ENCODE measurements at regions not wholly inside any gene's neighbourhood (a gene's known extent, or its start where the extent isn't known, plus 50 kb on each side); places are given as distances from the start of the nearest gene placed in this dataset.
"Not testable (repeated sequence)": the region's sequence is repeated elsewhere in the genome, so short reads cannot be mapped to it uniquely, and the experiment has no call there.

DNA sequence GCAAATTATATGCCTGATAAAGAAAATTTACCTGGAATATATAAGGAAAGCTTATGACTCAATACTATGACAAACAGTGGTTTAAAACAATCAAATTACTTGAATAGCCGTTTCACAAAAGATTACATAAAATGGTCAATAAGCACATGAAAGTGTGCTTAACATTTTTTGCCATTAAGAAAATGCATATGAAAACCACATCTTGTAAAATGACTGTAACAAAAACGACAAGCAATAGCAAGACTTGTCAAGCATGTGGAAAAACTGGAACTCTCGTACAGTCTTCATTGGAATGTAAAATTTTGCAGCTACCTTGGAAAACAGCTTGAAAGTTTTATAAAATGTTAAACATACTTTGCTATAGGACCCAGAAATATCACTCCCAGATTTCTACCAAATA is 1110.3 kb downstream of the NAALADL2 start:
- Histone ChIP-seq H3K4me1 (ENCODE audit: control insufficient read depth, insufficient read depth, low read length, poor library complexity, severe bottlenecking) (no peaks in the 10 kb centered on the region), H3K27ac (ENCODE audit: insufficient read depth, low read length, poor library complexity, severe bottlenecking) (no peak overlapping the region), H3K36me3 (ENCODE audit: control insufficient read depth, insufficient read depth, low read length) (no peaks in the 10 kb centered on the region), H3K27me3 (replicated peaks; ENCODE audit: control insufficient read depth, insufficient read depth, low read length, poor library complexity, severe bottlenecking) (no peaks in the 10 kb centered on the region), H3K9me3 (ENCODE audit: control insufficient read depth, low read length) (no peaks in the 10 kb centered on the region), H3K4me3 (ENCODE audit: insufficient read depth, low read depth, low read length, poor library complexity, severe bottlenecking) (no peak overlapping the region)
- DNase-seq = no peak

DNA sequence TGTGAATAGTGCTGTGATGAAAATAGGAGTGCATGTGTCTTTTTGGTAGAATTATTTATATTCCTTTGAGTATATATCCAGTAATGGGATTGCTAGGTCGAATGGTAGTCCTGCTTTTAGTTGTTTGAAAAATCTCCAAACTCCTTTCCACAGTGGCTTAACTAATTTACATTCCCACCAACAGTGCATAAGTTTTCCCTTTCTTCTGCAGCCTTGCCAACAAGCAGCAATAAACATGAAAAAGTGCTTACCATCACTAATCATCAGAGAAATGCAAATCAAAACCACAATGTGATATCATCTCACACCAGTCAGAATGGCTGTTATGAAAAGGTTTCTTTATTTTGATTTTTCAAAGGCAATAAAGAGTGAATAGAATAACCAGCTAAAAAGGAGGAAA is 1105.9 kb downstream of the NAALADL2 start:
- Histone ChIP-seq H3K4me1 (ENCODE audit: control insufficient read depth, insufficient read depth, low read length, poor library complexity, severe bottlenecking) (no peaks in the 10 kb centered on the region), H3K9me3 (ENCODE audit: control insufficient read depth, low read length) (no peaks in the 10 kb centered on the region), H3K27ac (ENCODE audit: insufficient read depth, low read length, poor library complexity, severe bottlenecking) (no peak overlapping the region), H3K36me3 (ENCODE audit: control insufficient read depth, insufficient read depth, low read length) (no peaks in the 10 kb centered on the region), H3K27me3 (replicated peaks; ENCODE audit: control insufficient read depth, insufficient read depth, low read length, poor library complexity, severe bottlenecking) (no peaks in the 10 kb centered on the region), H3K4me3 (ENCODE audit: insufficient read depth, low read depth, low read length, poor library complexity, severe bottlenecking) (no peak overlapping the region)
- no peak for DNase-seq

- Histone ChIP-seq H3K36me3 (ENCODE audit: control insufficient read depth, insufficient read depth, low read length) (no peaks in the 10 kb centered on the region), H3K27me3 (replicated peaks; ENCODE audit: control insufficient read depth, insufficient read depth, low read length, poor library complexity, severe bottlenecking) (no peaks in the 10 kb centered on the region), H3K9me3 (ENCODE audit: control insufficient read depth, low read length) (no peaks in the 10 kb centered on the region), H3K27ac (ENCODE audit: insufficient read depth, low read length, poor library complexity, severe bottlenecking) (no peak overlapping the region), H3K4me1 (ENCODE audit: control insufficient read depth, insufficient read depth, low read length, poor library complexity, severe bottlenecking) (no peaks in the 10 kb centered on the region), H3K4me3 (ENCODE audit: insufficient read depth, low read depth, low read length, poor library complexity, severe bottlenecking) (no peak overlapping the region)
- DNase-seq = no peak
These were observed 1098.3 kb downstream of the NAALADL2 start for GRCh38 chr3:175957427-175957826.

- Histone ChIP-seq H3K27me3 (replicated peaks; ENCODE audit: control insufficient read depth, insufficient read depth, low read length, poor library complexity, severe bottlenecking) (no peaks in the 10 kb centered on the region), H3K9me3 (ENCODE audit: control insufficient read depth, low read length) (no peaks in the 10 kb centered on the region), H3K36me3 (ENCODE audit: control insufficient read depth, insufficient read depth, low read length) (no peaks in the 10 kb centered on the region), H3K4me1 (ENCODE audit: control insufficient read depth, insufficient read depth, low read length, poor library complexity, severe bottlenecking) (no peaks in the 10 kb centered on the region), H3K4me3 (ENCODE audit: insufficient read depth, low read depth, low read length, poor library complexity, severe bottlenecking) (no peak overlapping the region), H3K27ac (ENCODE audit: insufficient read depth, low read length, poor library complexity, severe bottlenecking) (no peak overlapping the region)
- no peak for DNase-seq
These were observed 1097.8 kb downstream of the NAALADL2 start for GRCh38 chr3:175956964-175957363.

- H3K4me3 ChIP-seq (ENCODE audit: insufficient read depth, low read depth, low read length, poor library complexity, severe bottlenecking) = no peak overlapping the region
These were observed 1092.0 kb downstream of the NAALADL2 start for GRCh38 chr3:175951047-175951694.

GRCh38 chr3:175948041-175948440 is 1088.9 kb downstream of the NAALADL2 start:
- no peaks in the 10 kb centered on the region for H3K4me1 ChIP-seq (ENCODE audit: control insufficient read depth, insufficient read depth, low read length, poor library complexity, severe bottlenecking)
- no peaks in the 10 kb centered on the region for H3K36me3 ChIP-seq (ENCODE audit: control insufficient read depth, insufficient read depth, low read length)
- no peak overlapping the region for H3K27ac ChIP-seq (ENCODE audit: insufficient read depth, low read length, poor library complexity, severe bottlenecking)
- no peak for DNase-seq
- H3K4me3 ChIP-seq (ENCODE audit: insufficient read depth, low read depth, low read length, poor library complexity, severe bottlenecking) = no peak overlapping the region
- no peaks in the 10 kb centered on the region for H3K9me3 ChIP-seq (ENCODE audit: control insufficient read depth, low read length)
- no peaks in the 10 kb centered on the region for H3K27me3 ChIP-seq (replicated peaks; ENCODE audit: control insufficient read depth, insufficient read depth, low read length, poor library complexity, severe bottlenecking)

More at GRCh38 chr3:175951047-175951694, 1092.0 kb downstream of the NAALADL2 start:
- H3K9me3 ChIP-seq (ENCODE audit: control insufficient read depth, low read length) = no peaks in the 10 kb centered on the region
- no peak for DNase-seq
- no peaks in the 10 kb centered on the region for H3K4me1 ChIP-seq (ENCODE audit: control insufficient read depth, insufficient read depth, low read length, poor library complexity, severe bottlenecking)
- H3K27me3 ChIP-seq (replicated peaks; ENCODE audit: control insufficient read depth, insufficient read depth, low read length, poor library complexity, severe bottlenecking) = no peaks in the 10 kb centered on the region
- no peak overlapping the region for H3K27ac ChIP-seq (ENCODE audit: insufficient read depth, low read length, poor library complexity, severe bottlenecking)
- H3K36me3 ChIP-seq (ENCODE audit: control insufficient read depth, insufficient read depth, low read length) = no peaks in the 10 kb centered on the region

- Histone ChIP-seq H3K27ac (ENCODE audit: insufficient read depth, low read length, poor library complexity, severe bottlenecking) (no peak overlapping the region), H3K36me3 (ENCODE audit: control insufficient read depth, insufficient read depth, low read length) (no peaks in the 10 kb centered on the region), H3K4me3 (ENCODE audit: insufficient read depth, low read depth, low read length, poor library complexity, severe bottlenecking) (no peak overlapping the region), H3K4me1 (ENCODE audit: control insufficient read depth, insufficient read depth, low read length, poor library complexity, severe bottlenecking) (no peaks in the 10 kb centered on the region), H3K9me3 (ENCODE audit: control insufficient read depth, low read length) (no peaks in the 10 kb centered on the region), H3K27me3 (replicated peaks; ENCODE audit: control insufficient read depth, insufficient read depth, low read length, poor library complexity, severe bottlenecking) (no peaks in the 10 kb centered on the region)
- DNase-seq = no peak
These were observed 1082.2 kb downstream of the NAALADL2 start for GRCh38 chr3:175941352-175941751.

DNA sequence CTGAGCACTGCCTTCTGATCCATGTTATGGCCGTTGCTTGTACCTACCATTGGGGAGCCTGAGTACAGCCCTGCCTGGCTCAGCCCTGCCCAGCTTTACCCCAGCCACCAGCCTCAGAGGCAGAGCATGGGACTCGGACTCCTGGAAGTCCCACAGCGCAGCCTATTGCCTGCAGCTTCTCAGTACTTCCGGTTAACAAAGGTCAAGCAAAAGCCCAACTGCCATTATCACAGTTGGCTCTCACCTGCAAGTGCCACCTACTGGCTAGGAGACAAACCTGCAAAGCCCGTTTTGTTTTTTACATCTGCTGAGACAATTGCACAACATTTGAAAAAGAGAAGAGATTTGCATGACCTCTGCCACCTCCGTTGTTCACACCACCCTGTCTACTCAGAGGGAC is 1081.7 kb downstream of the NAALADL2 start:
- Histone ChIP-seq H3K36me3 (ENCODE audit: control insufficient read depth, insufficient read depth, low read length) (no peaks in the 10 kb centered on the region), H3K4me1 (ENCODE audit: control insufficient read depth, insufficient read depth, low read length, poor library complexity, severe bottlenecking) (no peaks in the 10 kb centered on the region), H3K27me3 (replicated peaks; ENCODE audit: control insufficient read depth, insufficient read depth, low read length, poor library complexity, severe bottlenecking) (no peaks in the 10 kb centered on the region), H3K27ac (ENCODE audit: insufficient read depth, low read length, poor library complexity, severe bottlenecking) (no peak overlapping the region), H3K4me3 (ENCODE audit: insufficient read depth, low read depth, low read length, poor library complexity, severe bottlenecking) (no peak overlapping the region), H3K9me3 (ENCODE audit: control insufficient read depth, low read length) (no peaks in the 10 kb centered on the region)
- DNase-seq = no peak

DNA sequence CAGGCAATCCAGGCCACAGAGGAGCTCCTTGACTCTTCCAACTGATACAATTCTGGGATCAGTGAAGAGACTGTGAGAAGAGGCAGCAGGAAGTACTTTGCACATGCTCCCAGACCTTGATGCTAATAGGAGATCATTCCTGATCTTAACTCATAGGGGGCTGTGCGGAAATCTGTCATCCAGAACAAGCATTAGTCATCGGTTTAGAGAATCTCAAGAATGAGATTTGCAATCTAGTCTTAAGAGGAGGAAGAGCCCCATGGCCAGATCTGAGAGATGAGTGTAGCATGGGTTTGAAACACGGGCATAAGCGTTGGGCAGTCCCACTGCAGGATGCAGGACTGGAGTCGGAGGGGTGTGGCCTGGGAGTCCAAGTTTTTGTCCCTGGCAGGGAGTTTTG is 1081.1 kb downstream of the NAALADL2 start:
- Histone ChIP-seq H3K9me3 (ENCODE audit: control insufficient read depth, low read length) (no peaks in the 10 kb centered on the region), H3K36me3 (ENCODE audit: control insufficient read depth, insufficient read depth, low read length) (no peaks in the 10 kb centered on the region), H3K4me3 (ENCODE audit: insufficient read depth, low read depth, low read length, poor library complexity, severe bottlenecking) (no peak overlapping the region), H3K27me3 (replicated peaks; ENCODE audit: control insufficient read depth, insufficient read depth, low read length, poor library complexity, severe bottlenecking) (no peaks in the 10 kb centered on the region), H3K4me1 (ENCODE audit: control insufficient read depth, insufficient read depth, low read length, poor library complexity, severe bottlenecking) (no peaks in the 10 kb centered on the region), H3K27ac (ENCODE audit: insufficient read depth, low read length, poor library complexity, severe bottlenecking) (no peak overlapping the region)
- DNase-seq = no peak

GRCh38 chr3:175937367-175937766 is 1078.2 kb downstream of the NAALADL2 start:
- H3K4me3 ChIP-seq (ENCODE audit: insufficient read depth, low read depth, low read length, poor library complexity, severe bottlenecking); H3K9me3 ChIP-seq (ENCODE audit: control insufficient read depth, low read length); H3K27me3 ChIP-seq (replicated peaks; ENCODE audit: control insufficient read depth, insufficient read depth, low read length, poor library complexity, severe bottlenecking); H3K27ac ChIP-seq (ENCODE audit: insufficient read depth, low read length, poor library complexity, severe bottlenecking); H3K36me3 ChIP-seq (ENCODE audit: control insufficient read depth, insufficient read depth, low read length); H3K4me1 ChIP-seq (ENCODE audit: control insufficient read depth, insufficient read depth, low read length, poor library complexity, severe bottlenecking); DNase-seq: not testable (repeated sequence)
